ENCODE measurements at regions not wholly inside any gene's neighbourhood (a gene's known extent, or its start where the extent isn't known, plus 50 kb on each side); places are given as distances from the start of the nearest gene placed in this dataset.

DNA sequence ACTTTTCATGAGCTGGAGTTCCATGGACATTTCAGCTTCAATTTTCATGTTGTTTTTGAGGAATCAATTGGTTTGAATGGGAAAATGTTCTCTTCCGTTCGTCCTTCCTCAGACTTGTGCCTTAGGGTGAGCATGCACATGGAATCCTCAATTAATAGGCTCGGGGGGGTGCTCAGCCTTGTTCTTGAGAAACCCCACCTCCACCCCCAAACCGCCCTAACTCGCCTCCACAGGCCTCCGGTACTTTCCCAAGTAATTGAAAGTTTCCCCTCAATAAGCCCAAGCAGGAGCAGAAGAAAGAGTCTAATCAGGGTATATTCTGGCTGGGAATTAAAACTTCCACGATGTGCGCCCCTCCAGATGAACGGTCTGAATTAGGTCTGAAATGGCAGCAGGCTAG is 945.2 kb downstream of the GRID1 start:
- TF ChIP-seq, protein P1, sequence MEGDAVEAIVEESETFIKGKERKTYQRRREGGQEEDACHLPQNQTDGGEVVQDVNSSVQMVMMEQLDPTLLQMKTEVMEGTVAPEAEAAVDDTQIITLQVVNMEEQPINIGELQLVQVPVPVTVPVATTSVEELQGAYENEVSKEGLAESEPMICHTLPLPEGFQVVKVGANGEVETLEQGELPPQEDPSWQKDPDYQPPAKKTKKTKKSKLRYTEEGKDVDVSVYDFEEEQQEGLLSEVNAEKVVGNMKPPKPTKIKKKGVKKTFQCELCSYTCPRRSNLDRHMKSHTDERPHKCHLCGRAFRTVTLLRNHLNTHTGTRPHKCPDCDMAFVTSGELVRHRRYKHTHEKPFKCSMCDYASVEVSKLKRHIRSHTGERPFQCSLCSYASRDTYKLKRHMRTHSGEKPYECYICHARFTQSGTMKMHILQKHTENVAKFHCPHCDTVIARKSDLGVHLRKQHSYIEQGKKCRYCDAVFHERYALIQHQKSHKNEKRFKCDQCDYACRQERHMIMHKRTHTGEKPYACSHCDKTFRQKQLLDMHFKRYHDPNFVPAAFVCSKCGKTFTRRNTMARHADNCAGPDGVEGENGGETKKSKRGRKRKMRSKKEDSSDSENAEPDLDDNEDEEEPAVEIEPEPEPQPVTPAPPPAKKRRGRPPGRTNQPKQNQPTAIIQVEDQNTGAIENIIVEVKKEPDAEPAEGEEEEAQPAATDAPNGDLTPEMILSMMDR (IDR thresholded peaks at IDR 0.05; ENCODE audit: poor library complexity) = no peak
- TF ChIP-seq EZH2 (IDR thresholded peaks at IDR 0.05; ENCODE audit: borderline replicate concordance) = no peak
